ENCODE measurements at regions not wholly inside any gene's neighbourhood (a gene's known extent, or its start where the extent isn't known, plus 50 kb on each side); places are given as distances from the start of the nearest gene placed in this dataset.

DNA sequence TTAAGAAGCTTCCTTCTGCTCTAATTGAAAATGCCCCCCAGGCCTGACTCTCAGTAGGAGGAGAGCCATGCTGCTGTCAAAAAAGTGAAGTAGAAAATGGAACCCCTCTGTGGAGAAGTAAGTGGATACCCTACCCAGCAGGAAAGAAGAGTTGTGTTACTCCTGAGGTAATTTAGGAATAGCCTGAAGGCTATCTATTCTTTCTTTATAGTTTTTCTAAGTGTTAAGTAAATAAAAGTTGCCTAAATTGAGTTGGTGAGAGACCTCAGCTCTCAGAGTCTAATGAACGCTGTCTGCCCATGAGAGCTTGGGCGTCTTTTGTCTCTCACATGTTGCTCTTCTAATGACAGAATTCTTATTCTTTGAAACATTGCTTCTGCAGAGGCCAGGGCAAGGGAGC lies 116.2 kb downstream of the NSUN3 start:
- intact Hi-C loops (cut with micrococcal nuclease): no loop called here
- Mint-ChIP-seq H3K27ac (no peak overlapping the region), H3K36me3 (ENCODE audit: low read depth) (no peaks in the 10 kb centered on the region), H3K9me3 (no peaks in the 10 kb centered on the region), H3K4me3 (no peak overlapping the region), H3K4me1 (ENCODE audit: low read depth) (no peaks in the 10 kb centered on the region), H3K27me3 (ENCODE audit: insufficient read depth) (peaks cover 2% of the 10 kb centered on the region)
- no peak for DNase-seq (ENCODE audit: low spot score)

- no peak overlapping the region for H3K27ac Mint-ChIP-seq
- no peak overlapping the region for H3K4me3 Mint-ChIP-seq
- H3K27me3 Mint-ChIP-seq (ENCODE audit: insufficient read depth): no peaks in the 10 kb centered on the region
- H3K36me3 Mint-ChIP-seq (ENCODE audit: low read depth): no peaks in the 10 kb centered on the region
- H3K9me3 Mint-ChIP-seq: no peaks in the 10 kb centered on the region
- no peaks in the 10 kb centered on the region for H3K4me1 Mint-ChIP-seq (ENCODE audit: low read depth)
- intact Hi-C loops (cut with micrococcal nuclease): no loop called here
- DNase-seq (ENCODE audit: low spot score): no peak
Observed at GRCh38 chr3:94183551-94183950, 120.7 kb downstream of the NSUN3 start.

- no peak overlapping the region for H3K27ac Mint-ChIP-seq
- intact Hi-C loops (cut with micrococcal nuclease): no loop called here
- H3K9me3 Mint-ChIP-seq: no peaks in the 10 kb centered on the region
- no peak overlapping the region for H3K4me3 Mint-ChIP-seq
- no peak for DNase-seq (ENCODE audit: low spot score)
- no peaks in the 10 kb centered on the region for H3K4me1 Mint-ChIP-seq (ENCODE audit: low read depth)
- H3K36me3 Mint-ChIP-seq (ENCODE audit: low read depth): no peaks in the 10 kb centered on the region
- H3K27me3 Mint-ChIP-seq (ENCODE audit: insufficient read depth): no peaks in the 10 kb centered on the region
Observed at GRCh38 chr3:94184781-94185180, 121.9 kb downstream of the NSUN3 start.

DNA sequence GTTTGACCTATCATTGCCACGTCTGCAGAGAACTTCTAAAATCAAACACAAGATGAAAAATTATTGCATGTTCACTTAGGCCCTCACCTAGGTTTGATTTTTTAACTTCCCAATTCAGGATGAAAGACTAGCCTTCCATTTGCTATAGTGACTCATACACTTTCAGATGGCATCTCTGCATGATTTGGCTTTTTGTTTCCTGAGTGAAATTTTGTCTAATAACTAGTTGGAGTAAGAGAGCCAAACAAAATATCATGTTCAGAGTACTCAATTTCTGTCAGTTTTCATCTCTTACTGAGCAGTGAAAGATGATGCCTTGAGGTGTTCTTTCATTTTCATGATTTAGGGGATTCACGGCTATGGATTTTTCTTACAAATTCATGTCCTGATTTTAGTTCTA lies 122.9 kb downstream of the NSUN3 start:
- no peak overlapping the region for H3K27ac Mint-ChIP-seq
- no peaks in the 10 kb centered on the region for H3K36me3 Mint-ChIP-seq (ENCODE audit: low read depth)

GRCh38 chr3:94187697-94188096 lies 124.8 kb downstream of the NSUN3 start:
- Mint-ChIP-seq H3K36me3 (ENCODE audit: low read depth) (no peaks in the 10 kb centered on the region), H3K9me3 (no peaks in the 10 kb centered on the region), H3K4me3 (no peak overlapping the region), H3K27me3 (ENCODE audit: insufficient read depth) (no peaks in the 10 kb centered on the region), H3K27ac (no peak overlapping the region), H3K4me1 (ENCODE audit: low read depth) (no peaks in the 10 kb centered on the region)
- no peak for DNase-seq (ENCODE audit: low spot score)
- intact Hi-C loops (cut with micrococcal nuclease): no loop called here

More for the DNA sequence above, 122.9 kb downstream of the NSUN3 start:
- Mint-ChIP-seq H3K27me3 (ENCODE audit: insufficient read depth) (no peaks in the 10 kb centered on the region), H3K4me1 (ENCODE audit: low read depth) (no peaks in the 10 kb centered on the region), H3K4me3 (no peak overlapping the region), H3K9me3 (no peaks in the 10 kb centered on the region)
- intact Hi-C loops (cut with micrococcal nuclease): no loop called here
- no peak for DNase-seq (ENCODE audit: low spot score)

GRCh38 chr3:94195381-94195780 lies 132.5 kb downstream of the NSUN3 start:
- no peaks in the 10 kb centered on the region for H3K4me1 Mint-ChIP-seq (ENCODE audit: low read depth)

DNA sequence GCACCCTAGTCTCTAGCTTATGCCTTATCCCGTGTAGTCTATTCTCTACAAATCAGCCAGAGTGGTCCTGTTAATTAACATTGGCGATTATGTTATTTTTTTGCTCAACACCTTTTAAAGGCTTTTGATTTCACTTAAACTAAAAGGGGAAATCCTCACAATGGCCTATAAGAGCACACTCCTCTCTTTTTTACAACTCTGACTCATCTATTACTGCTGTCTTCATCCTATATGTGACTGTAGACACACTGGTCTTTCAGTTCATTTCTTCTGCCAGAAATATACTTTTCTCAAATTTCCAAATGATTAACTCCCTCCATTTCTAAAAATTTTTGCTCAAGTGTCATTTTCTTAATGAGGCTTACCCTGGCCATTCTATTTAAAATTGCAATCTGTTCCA lies 143.4 kb downstream of the NSUN3 start:
- H3K36me3 Mint-ChIP-seq (ENCODE audit: low read depth): no peaks in the 10 kb centered on the region
- no peaks in the 10 kb centered on the region for H3K27me3 Mint-ChIP-seq (ENCODE audit: insufficient read depth)
- H3K27ac Mint-ChIP-seq: no peak overlapping the region
- no peak for DNase-seq (ENCODE audit: low spot score)
- no peaks in the 10 kb centered on the region for H3K9me3 Mint-ChIP-seq
- no peak overlapping the region for H3K4me3 Mint-ChIP-seq
- H3K4me1 Mint-ChIP-seq (ENCODE audit: low read depth): no peaks in the 10 kb centered on the region
- intact Hi-C loops (cut with micrococcal nuclease): no loop called here

More at GRCh38 chr3:94195381-94195780, 132.5 kb downstream of the NSUN3 start:
- Mint-ChIP-seq H3K9me3 (no peaks in the 10 kb centered on the region), H3K27ac (no peak overlapping the region), H3K4me3 (no peak overlapping the region), H3K36me3 (ENCODE audit: low read depth) (no peaks in the 10 kb centered on the region), H3K27me3 (ENCODE audit: insufficient read depth) (peaks cover 1% of the 10 kb centered on the region)
- intact Hi-C loops (cut with micrococcal nuclease): no loop called here
- DNase-seq (ENCODE audit: low spot score): no peak

DNA sequence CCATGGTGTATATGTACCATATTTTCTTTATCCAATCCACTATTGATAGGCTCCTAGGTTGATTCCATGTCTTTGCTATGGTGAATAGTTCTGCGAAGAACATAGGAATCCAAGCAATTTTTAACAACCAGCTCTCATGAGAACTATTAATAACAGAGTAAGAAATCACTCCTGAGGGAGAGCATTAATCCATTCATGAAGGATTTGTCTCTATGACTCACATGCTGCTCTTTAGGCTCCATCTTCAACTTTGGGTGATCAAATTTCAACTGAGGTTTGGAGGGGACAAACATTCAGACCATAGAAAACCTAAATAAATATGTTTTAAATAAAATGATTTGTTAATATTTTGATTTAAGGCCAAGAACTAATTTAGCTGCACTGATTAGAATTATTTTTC lies 147.4 kb downstream of the NSUN3 start:
- intact Hi-C loops (cut with micrococcal nuclease): no loop called here
- Mint-ChIP-seq H3K9me3 (no peaks in the 10 kb centered on the region), H3K4me1 (ENCODE audit: low read depth) (no peaks in the 10 kb centered on the region), H3K36me3 (ENCODE audit: low read depth) (no peaks in the 10 kb centered on the region), H3K27ac (no peak overlapping the region), H3K27me3 (ENCODE audit: insufficient read depth) (no peaks in the 10 kb centered on the region), H3K4me3 (no peak overlapping the region)
- no peak for DNase-seq (ENCODE audit: low spot score)

- no peak for DNase-seq (ENCODE audit: low spot score)
- Mint-ChIP-seq H3K36me3 (ENCODE audit: low read depth) (no peaks in the 10 kb centered on the region), H3K27ac (no peak overlapping the region), H3K27me3 (ENCODE audit: insufficient read depth) (no peaks in the 10 kb centered on the region), H3K4me3 (no peak overlapping the region), H3K9me3 (peaks cover 11% of the 10 kb centered on the region), H3K4me1 (ENCODE audit: low read depth) (no peaks in the 10 kb centered on the region)
- intact Hi-C loops (cut with micrococcal nuclease): no loop called here
Observed at GRCh38 chr3:94217406-94217805, 154.5 kb downstream of the NSUN3 start.

DNA sequence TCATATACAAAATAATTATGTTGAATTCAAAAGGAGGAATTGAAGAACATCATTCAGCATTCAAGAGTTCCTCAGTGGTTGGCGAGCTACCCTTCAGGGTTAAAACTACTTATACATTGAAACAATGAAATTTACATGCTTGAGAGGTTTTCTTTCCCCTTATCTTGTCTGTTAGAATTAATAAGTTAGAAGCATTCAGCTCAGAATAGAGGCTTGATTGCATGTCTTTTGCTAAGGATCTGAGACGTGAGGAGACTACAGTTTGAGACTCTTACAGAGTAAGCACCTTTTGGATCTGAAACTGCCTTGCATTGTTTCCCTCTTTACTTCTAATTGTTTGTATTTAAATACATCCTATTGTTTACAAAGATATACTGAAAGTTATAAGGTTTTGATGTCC lies 157.6 kb downstream of the NSUN3 start:
- no peak for DNase-seq (ENCODE audit: low spot score)
- no peaks in the 10 kb centered on the region for H3K36me3 Mint-ChIP-seq (ENCODE audit: low read depth)

GRCh38 chr3:94221829-94222228 lies 159.0 kb downstream of the NSUN3 start:
- Mint-ChIP-seq H3K4me1 (ENCODE audit: low read depth) (no peaks in the 10 kb centered on the region), H3K27me3 (ENCODE audit: insufficient read depth) (no peaks in the 10 kb centered on the region), H3K9me3 (peaks cover 11% of the 10 kb centered on the region), H3K4me3 (no peak overlapping the region), H3K27ac (no peak overlapping the region), H3K36me3 (ENCODE audit: low read depth) (no peaks in the 10 kb centered on the region)
- no peak for DNase-seq (ENCODE audit: low spot score)
- intact Hi-C loops (cut with micrococcal nuclease): no loop called here

More for the DNA sequence above, 157.6 kb downstream of the NSUN3 start:
- Mint-ChIP-seq H3K4me3 (no peak overlapping the region), H3K27ac (no peak overlapping the region), H3K9me3 (peaks cover 11% of the 10 kb centered on the region), H3K27me3 (ENCODE audit: insufficient read depth) (no peaks in the 10 kb centered on the region), H3K4me1 (ENCODE audit: low read depth) (no peaks in the 10 kb centered on the region)
- intact Hi-C loops (cut with micrococcal nuclease): no loop called here

DNA sequence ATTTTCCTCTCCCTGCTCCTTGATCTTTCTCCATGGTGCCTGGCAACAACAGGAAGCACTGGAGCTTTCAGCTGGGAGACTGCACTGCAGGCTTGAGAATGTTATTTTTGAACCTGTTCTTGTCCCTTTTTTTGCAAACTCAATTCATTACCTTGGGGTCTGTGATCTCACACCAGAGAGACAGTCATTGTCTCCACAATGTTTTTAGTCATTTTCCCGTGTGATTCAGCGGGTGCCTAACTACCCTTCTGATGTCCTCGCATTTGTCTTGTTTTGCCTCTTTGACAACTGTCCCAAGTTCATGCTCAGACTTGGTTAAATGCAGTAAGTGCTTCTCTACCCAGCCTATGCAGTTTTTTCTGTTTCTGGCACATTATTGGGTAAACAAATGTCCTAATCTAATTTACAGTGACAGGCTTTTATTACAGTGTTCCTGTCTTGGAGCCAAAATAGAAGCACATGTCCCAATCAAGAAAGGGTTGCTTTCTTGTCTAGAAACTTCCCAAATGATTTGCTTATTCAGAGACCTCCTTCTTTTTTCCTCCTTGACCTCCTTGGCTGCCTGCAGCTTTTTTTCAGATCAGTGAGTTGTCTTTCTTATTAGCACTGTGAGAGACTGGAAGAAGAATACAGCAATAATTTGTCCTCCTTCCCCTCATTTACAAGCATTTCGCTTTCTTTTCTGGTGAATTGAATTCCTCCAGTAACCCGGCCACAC lies 162.4 kb downstream of the NSUN3 start:
- intact Hi-C loops (cut with micrococcal nuclease): no loop called here
- H3K27ac Mint-ChIP-seq: no peak overlapping the region
- peaks cover 11% of the 10 kb centered on the region for H3K9me3 Mint-ChIP-seq
- no peaks in the 10 kb centered on the region for H3K4me1 Mint-ChIP-seq (ENCODE audit: low read depth)
- no peaks in the 10 kb centered on the region for H3K36me3 Mint-ChIP-seq (ENCODE audit: low read depth)
- no peak overlapping the region for H3K4me3 Mint-ChIP-seq
- H3K27me3 Mint-ChIP-seq (ENCODE audit: insufficient read depth): no peaks in the 10 kb centered on the region
- DNase-seq (ENCODE audit: low spot score): no peak

DNA sequence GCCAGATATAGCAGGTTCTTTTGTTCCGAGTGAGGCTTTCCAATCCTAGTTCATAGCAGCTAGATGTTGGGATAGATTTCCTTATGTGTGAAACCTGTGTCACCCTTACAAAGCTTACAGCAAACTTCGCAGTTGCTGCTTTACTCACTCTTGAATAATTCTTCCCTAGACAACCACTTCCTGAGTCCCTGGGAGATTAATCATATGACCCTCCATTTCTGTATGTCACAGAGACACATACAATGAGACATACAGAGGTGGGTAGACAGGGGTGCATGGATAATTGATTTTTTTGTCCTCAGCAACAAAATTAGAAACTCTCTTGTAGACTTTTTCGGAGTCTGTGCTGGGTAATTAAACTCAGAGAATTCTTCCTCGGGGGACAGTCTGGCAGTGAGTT lies 163.2 kb downstream of the NSUN3 start:
- Mint-ChIP-seq H3K4me3 (no peak overlapping the region), H3K27ac (no peak overlapping the region), H3K4me1 (ENCODE audit: low read depth) (no peaks in the 10 kb centered on the region), H3K9me3 (peaks cover 11% of the 10 kb centered on the region), H3K27me3 (ENCODE audit: insufficient read depth) (no peaks in the 10 kb centered on the region), H3K36me3 (ENCODE audit: low read depth) (no peaks in the 10 kb centered on the region)
- intact Hi-C loops (cut with micrococcal nuclease): no loop called here
- no peak for DNase-seq (ENCODE audit: low spot score)

DNA sequence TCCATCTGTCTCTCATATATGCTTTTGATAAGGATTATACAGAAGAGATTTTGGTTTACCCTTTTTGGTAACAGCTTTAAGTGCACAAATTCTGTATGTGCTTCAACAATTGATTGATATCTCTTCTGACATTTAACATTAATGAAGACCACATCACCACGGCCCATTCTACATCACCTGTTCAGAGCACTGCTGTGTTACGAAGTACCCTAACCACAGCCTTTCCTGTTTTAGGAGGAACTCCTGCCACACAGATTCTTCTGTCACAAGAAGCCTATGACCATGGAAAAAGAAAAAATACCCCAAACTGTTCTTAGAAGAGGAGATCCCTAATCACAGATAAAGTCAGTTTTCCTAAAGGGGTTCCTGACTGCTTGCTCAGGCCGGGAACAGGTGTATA lies 170.1 kb downstream of the NSUN3 start:
- H3K36me3 Mint-ChIP-seq (ENCODE audit: low read depth): no peaks in the 10 kb centered on the region
- no peaks in the 10 kb centered on the region for H3K9me3 Mint-ChIP-seq
- H3K27me3 Mint-ChIP-seq (ENCODE audit: insufficient read depth): no peaks in the 10 kb centered on the region
- H3K27ac Mint-ChIP-seq: no peak overlapping the region
- intact Hi-C loops (cut with micrococcal nuclease): no loop called here
- DNase-seq (ENCODE audit: low spot score): no peak
- H3K4me1 Mint-ChIP-seq (ENCODE audit: low read depth): peaks cover 7% of the 10 kb centered on the region
- no peak overlapping the region for H3K4me3 Mint-ChIP-seq

All from activated T-helper 1 cell treated with anti-CD3 and anti-CD28 coated beads, Interleukin-12 subunit alpha, Interleukin-12 subunit beta, Interleukin-2, Interleukin-4 antibody, amounts not matched to agents 30 ng/mL and 10 ng/mL and 1 ng/mL, durations not matched to agents 14 hours and 24 hours and 36 hours (primary cell).